ENCODE measurements at regions not wholly inside any gene's neighbourhood (a gene's known extent, or its start where the extent isn't known, plus 50 kb on each side); places are given as distances from the start of the nearest gene placed in this dataset.
A peak's percentile ranks its signal among the peaks of the same experiment; 100 is the strongest.

DNA sequence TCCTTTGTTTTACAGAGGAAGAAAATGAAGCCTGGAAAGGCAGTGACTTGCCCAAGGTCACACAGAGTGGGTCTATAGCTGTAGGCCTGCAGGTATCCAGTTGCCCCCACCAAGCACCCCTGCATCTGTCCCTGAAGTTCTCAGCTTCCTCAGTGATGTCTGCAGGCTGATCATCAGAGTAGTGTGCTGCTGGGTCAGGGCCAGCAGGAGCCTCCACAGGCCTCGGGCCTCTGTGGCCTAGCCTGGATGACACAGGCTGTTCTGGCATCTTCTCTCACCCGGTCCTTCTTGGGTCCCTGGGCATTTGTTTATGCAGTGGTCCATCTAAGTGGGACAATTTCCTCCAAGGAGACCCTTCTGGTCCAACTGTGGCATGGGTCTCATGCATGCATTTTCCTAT is 74.8 kb upstream of the E2F8 start:
- no peak for DNase-seq

DNA sequence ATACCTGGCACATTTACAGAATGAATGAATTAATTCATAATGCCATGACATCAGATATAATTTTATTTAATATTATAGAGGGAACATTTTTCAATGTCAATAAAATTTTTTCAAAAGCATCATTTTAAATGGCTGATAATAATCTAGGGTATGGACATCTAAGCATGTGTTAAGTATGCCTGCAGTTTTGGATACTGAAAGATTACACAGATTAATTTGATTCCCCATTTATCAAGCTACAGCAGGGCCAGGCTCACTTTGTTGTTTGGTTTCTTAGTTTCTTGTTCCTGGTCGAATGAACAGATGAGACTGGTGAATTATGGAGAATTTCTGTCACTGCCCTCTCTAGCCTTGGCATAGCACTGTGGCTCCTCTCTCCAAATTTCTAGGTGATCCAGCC is 72.4 kb upstream of the E2F8 start:
- no peak for DNase-seq

GRCh38 chr11:19311308-19312030 is 70.7 kb upstream of the E2F8 start:
- peak; percentile 34 for DNase-seq

GRCh38 chr11:19307498-19307897 is 66.8 kb upstream of the E2F8 start:
- DNase-seq = no peak

DNA sequence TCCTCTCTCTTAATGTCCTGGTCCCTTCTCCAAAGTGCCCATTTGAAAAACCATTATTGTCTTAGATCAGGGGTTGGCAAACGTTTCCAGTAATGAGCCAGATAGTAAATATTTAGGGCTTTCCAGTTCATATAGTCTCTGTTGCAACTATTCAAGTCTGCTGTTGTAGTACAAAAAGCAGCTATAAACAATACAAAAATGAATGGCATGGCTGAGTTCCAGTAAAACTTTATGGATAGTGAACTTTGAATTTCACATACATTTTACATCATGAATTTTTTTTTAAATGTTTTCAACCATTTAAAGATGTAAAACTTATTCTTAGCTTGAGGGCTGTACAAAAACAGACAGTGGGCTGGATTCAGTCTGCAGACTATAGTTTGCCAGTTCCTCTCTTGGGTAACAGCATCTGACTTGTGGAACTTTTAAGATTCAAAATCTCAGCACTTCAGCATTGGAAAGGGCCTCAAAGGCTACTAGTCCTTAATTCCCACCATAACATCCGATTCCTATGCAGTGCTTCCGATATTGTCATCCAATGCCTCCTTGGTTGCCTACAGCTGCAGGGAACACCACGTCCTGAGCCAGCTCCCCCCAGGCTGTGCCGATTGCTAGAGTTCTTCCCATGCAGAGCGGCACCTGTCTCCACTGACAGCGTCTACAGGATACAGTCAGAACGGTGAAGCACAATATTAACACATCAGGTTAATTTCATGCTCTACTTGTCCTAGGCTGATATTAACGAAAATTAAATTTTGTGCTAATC is 65.6 kb upstream of the E2F8 start:
- DNase-seq = no peak

- DNase-seq = no peak
Observed at GRCh38 chr11:19301361-19301760, 60.6 kb upstream of the E2F8 start.

- DNase-seq = no peak
Observed at GRCh38 chr11:19294444-19294843, 53.7 kb upstream of the E2F8 start.

DNA sequence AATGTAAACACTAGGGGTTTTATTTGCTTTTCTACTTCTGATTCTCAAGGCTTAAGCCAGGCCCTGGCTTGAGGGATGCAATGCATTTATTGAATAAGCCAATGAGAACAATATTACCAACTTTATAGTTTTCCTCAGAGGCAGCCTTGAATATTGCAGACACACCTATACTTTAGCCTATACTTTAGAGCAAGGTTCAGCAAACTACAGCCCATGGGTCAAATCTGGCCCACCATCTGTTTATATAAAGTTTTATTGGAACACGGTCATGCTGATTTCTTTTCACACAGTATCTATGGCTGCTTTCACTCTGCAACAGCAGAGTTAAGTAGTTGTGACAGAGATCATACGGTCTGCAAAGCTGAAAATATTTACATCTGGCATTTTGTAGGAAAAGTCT is 50.3 kb upstream of the E2F8 start:
- DNase-seq = no peak

All from CD4-positive, alpha-beta T cell treated with Interleukin-17A for 1 hour (primary cell).